Pancreas (tissue), 10 donors: ENCODE measurements at regions not wholly inside any gene's neighbourhood (a gene's known extent, or its start where the extent isn't known, plus 50 kb on each side); places are given as distances from the start of the nearest gene placed in this dataset.

ENCODE experiments used
- ATAC-seq, 4 donors: fragments of 200-7000 bp; cut with Tn5 transposase; one replicate each; pipeline versions ENCODE4 v1.8.0 to v1.9.1; 2020; ENCODE audit warnings: mild to moderate bottlenecking in 4 of 4, moderate library complexity in 4 of 4
- DNase-seq, 6 donors: peaks; one replicate each; pipeline ENCODE4 v3.0.0-alpha.2; 2020
- FAIRE-seq: peaks from 2 replicates; lab custom pipeline; 2012; peaks lifted over from hg19 to GRCh38; lab: Jason Lieb, UNC
- H3K27ac ChIP-seq, 4 donors: fragments of 200-600 bp; sonication (generic); 1 replicate in 3 of 4; 2 replicates in 1 of 4; pipeline versions ENCODE4 v1.5.0 to v1.8.0; 2020
- H3K27me3 ChIP-seq, 4 donors: fragments of 200-600 bp; one replicate each; pipeline ENCODE4 v1.8.0; 2021
- H3K36me3 ChIP-seq, 3 donors: fragments of 200-600 bp; sonication (generic) in 1 of 3; one replicate each; pipeline versions ENCODE4 v1.5.0 to v1.8.0; 2020 to 2021
- H3K4me1 ChIP-seq, 3 donors: fragments of 200-600 bp; one replicate each; pipeline ENCODE4 v1.8.0; 2021
- H3K4me3 ChIP-seq, 4 donors: fragments of 200-600 bp; sonication (generic) in 2 of 4; one replicate each; pipeline versions ENCODE4 v1.5.0 to v1.8.0; 2020 to 2021
- H3K9me3 ChIP-seq, 4 donors: fragments of 200-600 bp; one replicate each; pipeline ENCODE4 v1.8.0; 2021
- WGBS, 2 donors: extraction: QIAGEN DNeasy Blood & Tissue Kit; methylation state at CpG; one replicate each; pipeline ENCODE4 v1.1.7; 2013; 5-methylcytosine and 5-hydroxymethylcytosine counted together
- intact Hi-C, 3 donors: fragments of 100-400 bp; cut with DNase I; formaldehyde crosslinking; loops; one replicate each; pipeline versions ENCODE4 v1.11.1 to v1.14.2; 2022
- TF ChIP-seq, protein P1 (sequence below), 4 donors: fragments of 200-600 bp; sonication (generic) in 3 of 4; IDR thresholded peaks; one replicate each; pipeline versions ENCODE4 v1.5.0 to v1.8.0; 2021; ENCODE audit warnings: antibody characterized with exemption in 4 of 4
- donor health status: healthy with polysubstance abuse.
- donor health status: DM: no; HTN: no; CAD: no; lungs with moderate emphysema.
- donor health status: DM: no; HTN: no; CAD: no.
- donor health status: control.
- donor health status: control.
- donor health status: Bipolar disorder and iron deficiency.
- donor health status: DM: yes; HTN: yes; CAD: no.
- donor health status: DM: no; HTN: no; CAD: no.
- donor health status: DM: no; HTN: no; CAD: no.
- donor health status: DM: yes; HTN: yes; CAD: no.

DNA sequence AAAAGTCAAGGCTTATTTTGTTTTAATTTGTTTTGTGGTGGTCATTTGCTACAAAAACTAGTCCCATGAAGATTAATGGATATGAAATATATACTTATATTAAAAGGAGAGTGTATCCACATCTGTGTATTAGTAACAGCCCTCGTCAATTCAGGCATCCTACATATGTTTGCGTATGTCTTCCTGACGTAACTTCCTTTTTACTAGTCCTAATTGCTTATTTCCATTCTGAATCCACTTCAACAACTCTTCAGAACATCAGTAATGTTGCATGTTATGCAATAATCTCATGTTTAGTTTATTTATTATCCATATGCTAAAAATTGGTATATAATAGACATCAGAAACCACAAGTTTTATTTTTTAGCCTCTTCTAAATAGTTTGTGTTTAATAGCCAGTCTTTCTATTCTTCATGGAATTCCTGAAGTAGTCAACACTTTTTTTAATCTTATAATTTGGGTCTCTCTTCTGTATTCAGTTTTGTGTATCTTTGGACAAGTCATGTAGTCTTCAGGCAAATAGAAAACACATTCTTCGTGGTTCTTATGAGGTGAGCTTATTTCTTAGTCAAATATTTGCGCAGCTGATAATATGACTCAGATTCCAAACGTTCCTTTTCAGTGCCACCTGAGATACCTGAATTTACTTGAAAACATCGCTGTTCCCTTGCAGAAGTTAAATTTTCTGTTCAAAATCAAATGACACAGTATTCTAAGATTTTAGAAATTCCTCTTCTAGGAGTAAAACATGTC lies 268.6 kb downstream of the CCDC59 start:
- TF ChIP-seq, protein P1, sequence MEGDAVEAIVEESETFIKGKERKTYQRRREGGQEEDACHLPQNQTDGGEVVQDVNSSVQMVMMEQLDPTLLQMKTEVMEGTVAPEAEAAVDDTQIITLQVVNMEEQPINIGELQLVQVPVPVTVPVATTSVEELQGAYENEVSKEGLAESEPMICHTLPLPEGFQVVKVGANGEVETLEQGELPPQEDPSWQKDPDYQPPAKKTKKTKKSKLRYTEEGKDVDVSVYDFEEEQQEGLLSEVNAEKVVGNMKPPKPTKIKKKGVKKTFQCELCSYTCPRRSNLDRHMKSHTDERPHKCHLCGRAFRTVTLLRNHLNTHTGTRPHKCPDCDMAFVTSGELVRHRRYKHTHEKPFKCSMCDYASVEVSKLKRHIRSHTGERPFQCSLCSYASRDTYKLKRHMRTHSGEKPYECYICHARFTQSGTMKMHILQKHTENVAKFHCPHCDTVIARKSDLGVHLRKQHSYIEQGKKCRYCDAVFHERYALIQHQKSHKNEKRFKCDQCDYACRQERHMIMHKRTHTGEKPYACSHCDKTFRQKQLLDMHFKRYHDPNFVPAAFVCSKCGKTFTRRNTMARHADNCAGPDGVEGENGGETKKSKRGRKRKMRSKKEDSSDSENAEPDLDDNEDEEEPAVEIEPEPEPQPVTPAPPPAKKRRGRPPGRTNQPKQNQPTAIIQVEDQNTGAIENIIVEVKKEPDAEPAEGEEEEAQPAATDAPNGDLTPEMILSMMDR (IDR thresholded peaks at IDR 0.05): no peak
- DNase-seq (peak in 1 of 6 donors; percentile 8), ATAC-seq (peak; percentile 84 to 96 (median 90)), FAIRE-seq (no peak)
- H3K4me3 ChIP-seq: no peak overlapping the region
- H3K27me3 ChIP-seq: no peaks in the 10 kb centered on the region
- no peaks in the 10 kb centered on the region for H3K9me3 ChIP-seq
- intact Hi-C loops: no loop called here
- peak overlapping the region in 1 of 4 donors; percentile 5 for H3K27ac ChIP-seq
- H3K36me3 ChIP-seq: no peaks in the 10 kb centered on the region
- peaks cover 0 to 10% (median 7%) of the 10 kb centered on the region in 3 donors for H3K4me1 ChIP-seq
- WGBS, 2 donors: 50 to 51% methylated on average over 7 of the region's 7 CpGs

DNA sequence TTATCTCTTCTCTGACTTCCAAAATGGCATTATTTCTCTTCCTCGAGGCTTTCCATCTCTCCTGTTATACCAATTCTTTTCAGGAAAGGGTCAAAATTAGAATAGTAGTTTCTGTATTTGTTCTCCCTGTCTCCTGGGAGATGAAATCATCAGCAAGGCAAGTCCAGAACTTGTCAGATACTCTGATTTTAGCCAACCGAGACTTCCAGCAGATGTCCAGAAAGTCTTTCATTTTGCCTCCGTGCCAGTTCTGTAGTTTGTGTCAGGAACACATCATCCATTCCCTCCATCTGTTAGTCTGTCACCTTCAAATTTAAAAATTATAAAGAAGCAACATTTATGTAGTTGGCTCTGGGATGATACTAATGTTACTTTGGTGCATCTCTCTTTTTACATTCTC lies 275.7 kb downstream of the CCDC59 start:
- no peaks in the 10 kb centered on the region for H3K9me3 ChIP-seq
- no peak for DNase-seq
- TF ChIP-seq, protein P1 (IDR thresholded peaks at IDR 0.05): no peak
- WGBS, 2 donors: 53 to 76% methylated on average over 3 of the region's 3 CpGs
- H3K27ac ChIP-seq: no peak overlapping the region
- no peak overlapping the region for H3K4me3 ChIP-seq
- H3K4me1 ChIP-seq: no peaks in the 10 kb centered on the region
- ATAC-seq: no peak
- no peaks in the 10 kb centered on the region for H3K27me3 ChIP-seq
- intact Hi-C loops: no loop called here
- no peak for FAIRE-seq
- no peaks in the 10 kb centered on the region for H3K36me3 ChIP-seq

DNA sequence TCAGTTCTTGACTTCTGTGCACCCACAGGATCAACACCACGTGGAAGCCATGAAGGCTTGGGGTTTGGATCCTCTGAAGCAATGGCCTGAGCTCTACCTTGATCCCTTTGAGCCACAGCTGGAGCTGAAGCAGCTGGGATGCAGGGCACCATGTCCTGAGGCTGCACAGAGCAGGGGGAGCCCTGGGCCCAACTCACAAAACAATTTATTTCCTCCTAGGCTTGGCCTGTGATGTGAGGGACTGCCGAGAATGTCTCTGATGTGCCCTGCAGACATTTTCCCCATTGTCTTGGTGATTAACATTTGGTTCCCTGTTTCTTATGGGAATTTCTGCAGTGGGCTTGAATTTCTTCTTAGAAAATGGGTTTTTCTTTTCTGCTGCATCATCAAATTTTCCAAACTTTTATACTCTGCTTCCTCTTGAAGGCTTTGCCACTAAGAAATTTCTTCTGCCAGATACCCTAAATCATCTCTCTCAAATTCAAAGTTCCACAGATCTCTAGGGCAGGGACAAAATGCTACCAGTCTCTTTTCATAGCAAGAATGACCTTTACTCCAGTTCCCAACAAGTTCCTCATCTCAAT lies 288.2 kb downstream of the CCDC59 start:
- FAIRE-seq (no peak), DNase-seq (peak in 1 of 6 donors; percentile 13), ATAC-seq (no peak)
- 34 to 42% methylated on average over 2 of the region's 2 CpGs for WGBS, 2 donors
- H3K36me3 ChIP-seq: no peaks in the 10 kb centered on the region
- TF ChIP-seq, protein P1 (IDR thresholded peaks at IDR 0.05): no peak
- H3K27me3 ChIP-seq: no peaks in the 10 kb centered on the region
- intact Hi-C loops: no loop called here
- H3K27ac ChIP-seq: no peak overlapping the region
- no peaks in the 10 kb centered on the region for H3K4me1 ChIP-seq
- no peaks in the 10 kb centered on the region for H3K9me3 ChIP-seq
- H3K4me3 ChIP-seq: no peak overlapping the region

DNA sequence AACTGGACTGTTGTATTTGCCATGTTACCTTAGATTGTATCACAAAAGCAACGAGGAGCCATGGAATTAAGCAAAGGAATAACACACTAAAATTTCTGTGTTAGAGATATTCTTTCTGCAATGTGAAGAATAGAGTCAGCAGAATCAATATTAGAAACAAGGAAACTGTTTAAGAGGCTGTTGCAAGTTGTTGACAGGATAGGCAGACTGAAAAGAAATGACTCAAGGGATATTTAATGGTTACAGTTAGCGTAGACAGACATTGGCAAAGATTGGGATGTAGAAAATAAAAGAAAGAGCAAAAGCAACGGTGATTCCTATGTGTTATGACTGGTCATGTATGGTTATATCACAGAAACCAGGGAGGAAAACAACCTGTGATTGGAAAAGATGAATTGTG lies 299.0 kb upstream of the PPFIA2 start:
- WGBS, 2 donors: 46 to 53% methylated on average over 3 of the region's 3 CpGs
- no peak for FAIRE-seq
- Histone ChIP-seq H3K27me3 (no peaks in the 10 kb centered on the region), H3K36me3 (no peaks in the 10 kb centered on the region), H3K27ac (no peak overlapping the region), H3K4me3 (no peak overlapping the region), H3K9me3 (no peaks in the 10 kb centered on the region), H3K4me1 (no peaks in the 10 kb centered on the region)
- intact Hi-C loops: no loop called here
- TF ChIP-seq, protein P1 (IDR thresholded peaks at IDR 0.05): no peak
- DNase-seq: no peak
- peak in 1 of 4 donors; percentile 35 for ATAC-seq

DNA sequence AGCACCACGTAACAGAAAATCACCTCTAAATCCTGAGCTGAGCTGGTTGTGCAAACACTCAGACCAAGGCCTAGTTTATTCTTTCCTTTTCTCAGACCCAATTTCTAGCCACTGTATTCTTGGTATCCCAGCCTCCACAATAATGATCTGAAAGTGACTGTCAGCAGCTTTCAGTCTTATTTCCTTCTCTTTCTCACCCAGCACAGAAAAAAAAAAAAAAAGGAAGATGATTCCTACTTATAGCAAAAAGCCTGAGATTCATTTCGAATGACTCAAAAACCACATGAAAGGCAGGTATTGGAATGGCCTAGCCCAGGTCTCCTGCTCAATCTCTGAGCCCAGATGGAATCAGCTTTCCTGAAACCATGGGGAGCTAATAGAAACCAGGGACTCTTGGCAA lies 298.6 kb upstream of the PPFIA2 start:
- H3K36me3 ChIP-seq: no peaks in the 10 kb centered on the region
- no peak overlapping the region for H3K4me3 ChIP-seq
- DNase-seq: no peak
- FAIRE-seq: no peak
- H3K27me3 ChIP-seq: no peaks in the 10 kb centered on the region
- H3K9me3 ChIP-seq: no peaks in the 10 kb centered on the region
- H3K27ac ChIP-seq: no peak overlapping the region
- no peaks in the 10 kb centered on the region for H3K4me1 ChIP-seq
- peak in 2 of 4 donors; percentile 38 to 45 for ATAC-seq
- TF ChIP-seq, protein P1 (IDR thresholded peaks at IDR 0.05): no peak
- 50 to 60% methylated on average over 2 of the region's 2 CpGs for WGBS, 2 donors
- intact Hi-C loops: no loop called here
